ENCODE measurements at regions not wholly inside any gene's neighbourhood (a gene's known extent, or its start where the extent isn't known, plus 50 kb on each side); places are given as distances from the start of the nearest gene placed in this dataset.

- no peak overlapping the region for H3K27ac ChIP-seq
- H3K36me3 ChIP-seq: no peaks in the 10 kb centered on the region
- H3K27me3 ChIP-seq: no peaks in the 10 kb centered on the region
- H3K4me3 ChIP-seq: no peak overlapping the region
- in situ Hi-C loops (cut with MboI; ENCODE audit: low sequenced_read_pairs in 4 of 4): loop anchor here in 1 of 4 donors (10.0 kb wide), 1 partner anchor 59 kb away; no protein-coding TSS in a partner anchor
- no peak for DNase-seq
- H3K9me3 ChIP-seq: no peaks in the 10 kb centered on the region
- ATAC-seq: peak in 1 of 2 donors; percentile 21
- peaks cover 13 to 17% of the 10 kb centered on the region in 2 donors for H3K4me1 ChIP-seq
- intact Hi-C loops (cut with DNase I; ENCODE audit: low total_unique reads): no loop called here
- no peak for TF ChIP-seq POLR2A (IDR thresholded peaks at IDR 0.05)
- TF ChIP-seq, protein P1, sequence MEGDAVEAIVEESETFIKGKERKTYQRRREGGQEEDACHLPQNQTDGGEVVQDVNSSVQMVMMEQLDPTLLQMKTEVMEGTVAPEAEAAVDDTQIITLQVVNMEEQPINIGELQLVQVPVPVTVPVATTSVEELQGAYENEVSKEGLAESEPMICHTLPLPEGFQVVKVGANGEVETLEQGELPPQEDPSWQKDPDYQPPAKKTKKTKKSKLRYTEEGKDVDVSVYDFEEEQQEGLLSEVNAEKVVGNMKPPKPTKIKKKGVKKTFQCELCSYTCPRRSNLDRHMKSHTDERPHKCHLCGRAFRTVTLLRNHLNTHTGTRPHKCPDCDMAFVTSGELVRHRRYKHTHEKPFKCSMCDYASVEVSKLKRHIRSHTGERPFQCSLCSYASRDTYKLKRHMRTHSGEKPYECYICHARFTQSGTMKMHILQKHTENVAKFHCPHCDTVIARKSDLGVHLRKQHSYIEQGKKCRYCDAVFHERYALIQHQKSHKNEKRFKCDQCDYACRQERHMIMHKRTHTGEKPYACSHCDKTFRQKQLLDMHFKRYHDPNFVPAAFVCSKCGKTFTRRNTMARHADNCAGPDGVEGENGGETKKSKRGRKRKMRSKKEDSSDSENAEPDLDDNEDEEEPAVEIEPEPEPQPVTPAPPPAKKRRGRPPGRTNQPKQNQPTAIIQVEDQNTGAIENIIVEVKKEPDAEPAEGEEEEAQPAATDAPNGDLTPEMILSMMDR (IDR thresholded peaks at IDR 0.05 in 4 of 5, conservative IDR thresholded peaks at IDR 0.05 in 1 of 5): no peak
These were observed 105.5 kb upstream of the OTUD4 start for GRCh38 chr4:145285928-145286327.

DNA sequence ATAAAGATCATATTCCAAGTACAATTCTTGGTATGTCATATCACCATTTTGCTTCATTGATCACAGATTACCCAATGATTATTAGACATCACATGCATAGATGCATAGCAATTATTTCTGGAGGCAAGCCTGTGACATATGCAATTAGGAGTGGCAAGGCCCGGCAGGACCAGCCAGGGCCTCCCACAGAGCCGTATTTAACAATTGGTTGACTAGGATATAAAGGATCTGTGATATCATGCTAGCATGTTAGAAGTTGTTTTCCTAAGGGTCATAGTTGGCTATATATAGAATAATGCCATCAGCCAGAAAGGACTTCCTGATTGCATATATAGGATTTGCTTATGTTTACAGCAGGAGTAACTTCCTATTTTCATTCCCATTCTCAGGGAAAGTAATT, 103.5 kb upstream of the OTUD4 start:
- Histone ChIP-seq H3K27me3 (no peaks in the 10 kb centered on the region), H3K4me3 (no peak overlapping the region), H3K4me1 (peaks cover 14 to 17% of the 10 kb centered on the region in 2 donors), H3K9me3 (no peaks in the 10 kb centered on the region), H3K27ac (no peak overlapping the region), H3K36me3 (no peaks in the 10 kb centered on the region)
- ATAC-seq (no peak), DNase-seq (no peak)
- in situ Hi-C loops (cut with MboI; ENCODE audit: low sequenced_read_pairs in 4 of 4): loop anchor here in 1 of 4 donors (10.0 kb wide), 1 partner anchor 61 kb away; no protein-coding TSS in a partner anchor
- intact Hi-C loops (cut with DNase I; ENCODE audit: low total_unique reads): no loop called here
- TF ChIP-seq, protein P1 (IDR thresholded peaks at IDR 0.05 in 4 of 5, conservative IDR thresholded peaks at IDR 0.05 in 1 of 5): no peak
- TF ChIP-seq POLR2A (IDR thresholded peaks at IDR 0.05): no peak

DNA sequence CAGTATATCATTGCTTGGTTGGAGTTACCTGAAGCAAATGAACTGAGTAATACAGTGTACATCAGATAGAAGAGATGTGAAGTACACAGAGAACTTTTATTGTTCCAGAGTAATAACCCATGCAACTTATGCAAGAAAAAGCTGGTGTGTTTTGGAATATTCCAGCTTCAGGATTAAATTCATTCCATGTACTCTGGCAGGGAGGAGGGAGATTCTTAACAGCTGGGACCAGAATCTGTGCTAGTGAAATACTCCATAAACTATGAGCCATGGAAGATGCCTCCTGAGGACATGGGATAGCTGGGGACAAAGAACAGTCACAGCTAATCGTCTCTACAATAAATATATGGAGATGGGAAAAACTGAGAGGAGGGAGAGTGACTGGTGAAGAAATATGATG, 101.6 kb upstream of the OTUD4 start:
- ATAC-seq (no peak), DNase-seq (no peak)
- Histone ChIP-seq H3K36me3 (no peaks in the 10 kb centered on the region), H3K9me3 (no peaks in the 10 kb centered on the region), H3K4me1 (peaks cover 17 to 20% of the 10 kb centered on the region in 2 donors), H3K27me3 (no peaks in the 10 kb centered on the region), H3K4me3 (no peak overlapping the region), H3K27ac (no peak overlapping the region)
- in situ Hi-C loops (cut with MboI; ENCODE audit: low sequenced_read_pairs in 4 of 4) (loop anchor here in 1 of 4 donors (10.0 kb wide), 1 partner anchor 63 kb away; no protein-coding TSS in a partner anchor), intact Hi-C loops (cut with DNase I; ENCODE audit: low total_unique reads) (no loop called here)
- TF ChIP-seq, protein P1 (IDR thresholded peaks at IDR 0.05 in 4 of 5, conservative IDR thresholded peaks at IDR 0.05 in 1 of 5): no peak
- no peak for TF ChIP-seq POLR2A (IDR thresholded peaks at IDR 0.05)

- Histone ChIP-seq H3K27me3 (no peaks in the 10 kb centered on the region), H3K36me3 (no peaks in the 10 kb centered on the region), H3K4me1 (peaks cover 17 to 20% of the 10 kb centered on the region in 2 donors), H3K27ac (no peak overlapping the region), H3K9me3 (no peaks in the 10 kb centered on the region), H3K4me3 (no peak overlapping the region)
- no peak for TF ChIP-seq POLR2A (IDR thresholded peaks at IDR 0.05)
- TF ChIP-seq, protein P1 (IDR thresholded peaks at IDR 0.05 in 4 of 5, conservative IDR thresholded peaks at IDR 0.05 in 1 of 5): no peak
- in situ Hi-C loops (cut with MboI; ENCODE audit: low sequenced_read_pairs in 4 of 4): loop anchor here in 1 of 4 donors (10.0 kb wide), 1 partner anchor 64 kb away; no protein-coding TSS in a partner anchor
- intact Hi-C loops (cut with DNase I; ENCODE audit: low total_unique reads): no loop called here
- ATAC-seq (no peak), DNase-seq (no peak)
These were observed 100.8 kb upstream of the OTUD4 start for GRCh38 chr4:145281224-145281623.

DNA sequence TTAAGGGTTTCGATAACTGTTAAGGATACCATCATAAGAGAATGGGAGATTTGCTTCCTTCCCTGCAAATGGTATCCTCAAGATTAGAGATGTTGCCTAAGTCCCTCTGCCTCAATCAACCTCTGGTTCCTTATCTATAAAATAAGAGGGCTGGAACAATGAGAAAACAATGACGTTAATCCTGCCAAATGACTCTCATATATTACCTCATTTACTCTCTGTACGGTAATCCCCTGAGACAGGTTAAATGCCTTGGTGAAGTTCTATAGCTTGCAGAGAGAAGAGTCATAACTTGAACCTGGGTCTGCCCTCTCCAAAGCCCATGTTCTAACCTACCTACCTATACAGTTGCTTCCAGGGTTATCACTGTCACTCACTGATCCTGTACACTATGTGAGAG, 100.2 kb upstream of the OTUD4 start:
- H3K4me1 ChIP-seq: peaks cover 17 to 20% of the 10 kb centered on the region in 2 donors
- intact Hi-C loops (cut with DNase I; ENCODE audit: low total_unique reads) (no loop called here), in situ Hi-C loops (cut with MboI; ENCODE audit: low sequenced_read_pairs in 4 of 4) (loop anchor here in 1 of 4 donors (10.0 kb wide), 1 partner anchor 64 kb away; no protein-coding TSS in a partner anchor)
- H3K4me3 ChIP-seq: no peak overlapping the region
- no peaks in the 10 kb centered on the region for H3K36me3 ChIP-seq
- no peak overlapping the region for H3K27ac ChIP-seq
- ATAC-seq: no peak
- H3K27me3 ChIP-seq: no peaks in the 10 kb centered on the region
- DNase-seq: no peak
- no peaks in the 10 kb centered on the region for H3K9me3 ChIP-seq
- TF ChIP-seq POLR2A (IDR thresholded peaks at IDR 0.05): no peak
- TF ChIP-seq, protein P1 (IDR thresholded peaks at IDR 0.05 in 4 of 5, conservative IDR thresholded peaks at IDR 0.05 in 1 of 5): no peak

All from gastrocnemius medialis (tissue), 4 donors.